WTC11 (cell line): ENCODE measurements at regions not wholly inside any gene's neighbourhood (a gene's known extent, or its start where the extent isn't known, plus 50 kb on each side); places are given as distances from the start of the nearest gene placed in this dataset.

Source experiments
- ATAC-seq: fragments of 200-7000 bp; cut with Tn5 transposase; 2 replicates; pipeline ENCODE4 v1.10.0; 2021; ENCODE audit warnings: mild to moderate bottlenecking, moderate library complexity
- CTCF ChIA-PET: fragments of 300-600 bp; sonication (Branson Sonifier 250); formaldehyde crosslinking; loops from one replicate; lab custom pipeline; 2021; ENCODE audit warnings: antibody characterized with exemption; lab: Charles Lee
- POLR2A ChIA-PET: fragments of 350-600 bp; sonication (Branson Sonifier 250); formaldehyde crosslinking; loops from one replicate; lab custom pipeline; 2021; ENCODE audit warnings: antibody characterized with exemption; lab: Charles Lee
- DNase-seq: peaks from one replicate; pipeline ENCODE4 v3.0.0; 2021; ENCODE audit warnings: low spot score
- H3K27ac Mint-ChIP-seq: 2 replicates; pipeline ENCODE4 v1.8.0; 2021; ENCODE audit warnings: mixed read lengths
- H3K27me3 Mint-ChIP-seq: 2 replicates; pipeline ENCODE4 v1.8.0; 2021; ENCODE audit warnings: low read depth, mild to moderate bottlenecking, moderate library complexity, mixed read lengths
- H3K36me3 Mint-ChIP-seq: 2 replicates; pipeline ENCODE4 v1.8.0; 2021; ENCODE audit warnings: mixed read lengths
- H3K4me1 Mint-ChIP-seq: 2 replicates; pipeline ENCODE4 v1.8.0; 2022; ENCODE audit warnings: mixed read lengths
- H3K4me3 Mint-ChIP-seq: 2 replicates; pipeline ENCODE4 v1.8.0; 2021; ENCODE audit warnings: mild to moderate bottlenecking, moderate library complexity, mixed read lengths
- H3K9me3 Mint-ChIP-seq: 2 replicates; pipeline ENCODE4 v1.8.0; 2021; ENCODE audit warnings: mixed read lengths
- KAT7 ChIP-seq: sonication (generic); formaldehyde crosslinking; IDR thresholded peaks from 2 replicates; pipeline ENCODE4 v1.8.1; 2023; ENCODE audit warnings: missing genetic modification reagents, mild to moderate bottlenecking, borderline replicate concordance
- MYBL2 ChIP-seq: sonication (generic); formaldehyde crosslinking; IDR thresholded peaks from 2 replicates; pipeline ENCODE4 v1.8.1; 2023; ENCODE audit warnings: mild to moderate bottlenecking, moderate library complexity, missing genetic modification reagents
- NR1H2 ChIP-seq: sonication (generic); formaldehyde crosslinking; IDR thresholded peaks from 2 replicates; pipeline ENCODE4 v1.9.0; 2021; ENCODE audit warnings: mild to moderate bottlenecking, moderate library complexity, missing genetic modification reagents
- RELA ChIP-seq: sonication (generic); formaldehyde crosslinking; IDR thresholded peaks from 2 replicates; pipeline ENCODE4 v1.8.1; 2022; ENCODE audit warnings: missing genetic modification reagents, mild to moderate bottlenecking, borderline replicate concordance
- RORB ChIP-seq: fragments of 250-450 bp; sonication (Bioruptor Pico); IDR thresholded peaks from 2 replicates; pipeline ENCODE4 v1.9.0; 2021; ENCODE audit warnings: mild to moderate bottlenecking
- SOX15 ChIP-seq: fragments of 250-450 bp; sonication (Bioruptor Pico); IDR thresholded peaks from 2 replicates; pipeline ENCODE4 v1.9.0; 2021; ENCODE audit warnings: mild to moderate bottlenecking
- TCF7 ChIP-seq: sonication (generic); formaldehyde crosslinking; IDR thresholded peaks from 2 replicates; pipeline ENCODE4 v1.8.0; 2022; ENCODE audit warnings: mild to moderate bottlenecking, low read depth, missing genetic modification reagents, moderate library complexity
- TEAD4 ChIP-seq: sonication (generic); formaldehyde crosslinking; IDR thresholded peaks from 2 replicates; pipeline ENCODE4 v1.8.0; 2022; ENCODE audit warnings: mild to moderate bottlenecking, missing genetic modification reagents
- ZNF138 ChIP-seq: sonication (generic); formaldehyde crosslinking; conservative IDR thresholded peaks from 2 replicates; pipeline ENCODE4 v1.8.1; 2022; ENCODE audit warnings: mild to moderate bottlenecking, moderate library complexity, missing genetic modification reagents
- ZNF416 ChIP-seq: fragments of 250-450 bp; sonication (Bioruptor Pico); IDR thresholded peaks from 2 replicates; pipeline ENCODE4 v1.9.0; 2021; ENCODE audit warnings: mild to moderate bottlenecking, inconsistent platforms
- ZNF423 ChIP-seq: fragments of 250-450 bp; sonication (Bioruptor Pico); IDR thresholded peaks from 2 replicates; pipeline ENCODE4 v2.1.2; 2022; ENCODE audit warnings: mild to moderate bottlenecking, moderate library complexity
- TF ChIP-seq, protein P1 (sequence below): fragments of 250-450 bp; sonication (Bioruptor Pico); IDR thresholded peaks from 2 replicates; pipeline ENCODE4 v1.9.0; 2021; ENCODE audit warnings: moderate library complexity, mild to moderate bottlenecking, inconsistent platforms, borderline replicate concordance
- TF ChIP-seq, protein P2 (sequence below): sonication (generic); formaldehyde crosslinking; IDR thresholded peaks from 2 replicates; pipeline ENCODE4 v1.8.0; 2022; ENCODE audit warnings: mild to moderate bottlenecking, missing genetic modification reagents
- TF ChIP-seq, protein P3 (sequence below): fragments of 250-450 bp; sonication (Bioruptor Pico); conservative IDR thresholded peaks from 2 replicates; pipeline ENCODE4 v1.9.0; 2021; ENCODE audit warnings: mild to moderate bottlenecking
- TF ChIP-seq, protein P4 (sequence below): sonication (generic); formaldehyde crosslinking; conservative IDR thresholded peaks from 2 replicates; pipeline ENCODE4 v1.8.1; 2022; ENCODE audit warnings: mild to moderate bottlenecking, missing genetic modification reagents
- TF ChIP-seq, protein P5 (sequence below): sonication (generic); formaldehyde crosslinking; IDR thresholded peaks from 2 replicates; pipeline ENCODE4 v1.8.1; 2022; ENCODE audit warnings: missing genetic modification reagents, borderline replicate concordance
- TF ChIP-seq, protein P6 (sequence below): sonication (generic); formaldehyde crosslinking; IDR thresholded peaks from 2 replicates; pipeline ENCODE4 v1.8.1; 2023; ENCODE audit warnings: mild to moderate bottlenecking, missing genetic modification reagents
- TF ChIP-seq, protein P7 (sequence below): sonication (generic); formaldehyde crosslinking; conservative IDR thresholded peaks from 2 replicates; pipeline ENCODE4 v1.8.1; 2023; ENCODE audit warnings: mild to moderate bottlenecking, low read depth, missing genetic modification reagents, moderate library complexity

DNA sequence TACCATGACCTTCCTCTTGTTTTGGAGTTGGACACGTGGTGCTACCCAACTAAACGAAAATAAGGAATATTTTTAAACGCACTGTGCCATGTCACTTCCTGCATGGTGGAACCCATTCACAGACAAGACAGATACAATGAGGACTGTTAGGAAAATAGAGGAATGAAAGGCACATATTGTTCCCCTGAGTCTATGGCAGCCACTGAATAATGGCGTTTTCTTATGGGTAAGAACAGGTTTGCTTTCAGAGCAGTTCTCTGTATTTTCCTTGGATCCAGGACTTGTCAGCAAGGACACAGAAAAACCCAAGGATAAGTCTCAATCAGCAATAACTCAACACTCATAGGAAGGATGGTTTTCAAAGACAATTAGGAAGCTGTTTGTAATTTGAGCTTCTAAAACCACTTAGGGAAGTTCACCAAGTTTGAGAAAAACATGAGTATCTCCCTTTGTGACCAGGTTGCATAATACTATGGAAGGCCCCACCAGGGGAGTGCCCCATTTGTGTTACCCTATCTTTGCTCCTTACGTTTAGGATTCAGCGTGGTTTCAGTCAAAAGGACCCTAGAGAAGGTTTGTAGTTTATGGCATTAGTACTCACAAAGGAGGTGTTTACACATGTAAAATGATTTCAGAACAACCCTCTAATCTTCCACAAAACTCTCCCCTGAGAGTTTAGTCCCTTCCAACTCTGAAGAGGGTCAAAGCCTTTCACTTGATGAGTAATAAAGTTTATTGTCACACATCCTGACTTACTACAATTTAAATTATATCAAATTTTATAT, 487.2 kb upstream of the ATP11B start:
- POLR2A ChIA-PET, result no interaction called here
- Mint-ChIP-seq H3K4me1 (peaks cover 8% of the 10 kb centered on the region), H3K4me3 (no peak overlapping the region), H3K36me3 (no peaks in the 10 kb centered on the region), H3K9me3 (no peaks in the 10 kb centered on the region)
- TF ChIP-seq ZNF416 (CRISPR knock-in tag), result no peak
- TF ChIP-seq NR1H2, result no peak
- TF ChIP-seq TCF7, result no peak
- TF ChIP-seq, protein P1, sequence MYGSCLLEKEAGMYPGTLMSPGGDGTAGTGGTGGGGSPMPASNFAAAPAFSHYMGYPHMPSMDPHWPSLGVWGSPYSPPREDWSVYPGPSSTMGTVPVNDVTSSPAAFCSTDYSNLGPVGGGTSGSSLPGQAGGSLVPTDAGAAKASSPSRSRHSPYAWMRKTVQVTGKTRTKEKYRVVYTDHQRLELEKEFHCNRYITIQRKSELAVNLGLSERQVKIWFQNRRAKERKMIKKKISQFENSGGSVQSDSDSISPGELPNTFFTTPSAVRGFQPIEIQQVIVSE (CRISPR knock-in tag), result no peak
- no peak for TF ChIP-seq TEAD4
- TF ChIP-seq RORB (CRISPR knock-in tag), result no peak
- TF ChIP-seq, protein P2, sequence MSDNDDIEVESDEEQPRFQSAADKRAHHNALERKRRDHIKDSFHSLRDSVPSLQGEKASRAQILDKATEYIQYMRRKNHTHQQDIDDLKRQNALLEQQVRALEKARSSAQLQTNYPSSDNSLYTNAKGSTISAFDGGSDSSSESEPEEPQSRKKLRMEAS (CRISPR knock-in tag), result no peak
- no peak for TF ChIP-seq ZNF138
- no peak for TF ChIP-seq RELA
- TF ChIP-seq, protein P3, sequence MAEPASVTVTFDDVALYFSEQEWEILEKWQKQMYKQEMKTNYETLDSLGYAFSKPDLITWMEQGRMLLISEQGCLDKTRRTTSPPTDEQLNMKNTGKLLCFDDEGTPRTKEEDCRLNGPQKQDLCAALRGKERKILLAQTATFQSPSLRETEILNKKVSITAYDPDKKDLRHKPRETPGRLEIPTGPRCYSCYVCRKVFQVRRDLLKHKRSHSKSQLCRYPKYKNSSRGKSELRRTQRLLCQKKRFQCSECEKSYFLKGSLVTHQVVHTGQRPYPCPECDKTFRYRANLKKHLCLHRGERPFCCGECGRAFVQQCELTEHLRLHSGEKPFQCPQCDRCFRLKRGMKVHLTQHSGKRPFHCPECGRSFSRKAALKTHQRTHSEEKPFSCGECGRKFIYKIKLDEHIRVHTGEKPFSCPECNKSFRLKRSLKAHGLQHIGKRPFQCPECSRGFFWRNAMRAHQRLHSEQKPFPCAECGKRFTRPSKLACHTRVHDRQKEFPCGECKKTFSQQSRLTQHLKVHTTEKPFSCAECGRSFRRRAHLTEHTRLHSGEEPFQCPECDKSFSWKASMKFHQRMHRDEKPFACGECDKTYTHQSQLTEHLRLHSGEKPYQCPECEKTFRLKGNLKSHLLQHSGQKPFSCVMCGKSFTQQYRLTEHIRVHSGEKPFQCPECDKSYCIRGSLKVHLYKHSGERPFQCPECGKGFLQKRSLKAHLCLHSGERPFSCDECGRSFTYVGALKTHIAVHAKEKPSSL, result no peak
- TF ChIP-seq SOX15 (CRISPR knock-in tag), result no peak
- no peak for TF ChIP-seq MYBL2 (CRISPR knock-in tag)
- TF ChIP-seq, protein P4, sequence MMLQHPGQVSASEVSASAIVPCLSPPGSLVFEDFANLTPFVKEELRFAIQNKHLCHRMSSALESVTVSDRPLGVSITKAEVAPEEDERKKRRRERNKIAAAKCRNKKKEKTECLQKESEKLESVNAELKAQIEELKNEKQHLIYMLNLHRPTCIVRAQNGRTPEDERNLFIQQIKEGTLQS (CRISPR knock-in tag), result no peak
- TF ChIP-seq, protein P5, sequence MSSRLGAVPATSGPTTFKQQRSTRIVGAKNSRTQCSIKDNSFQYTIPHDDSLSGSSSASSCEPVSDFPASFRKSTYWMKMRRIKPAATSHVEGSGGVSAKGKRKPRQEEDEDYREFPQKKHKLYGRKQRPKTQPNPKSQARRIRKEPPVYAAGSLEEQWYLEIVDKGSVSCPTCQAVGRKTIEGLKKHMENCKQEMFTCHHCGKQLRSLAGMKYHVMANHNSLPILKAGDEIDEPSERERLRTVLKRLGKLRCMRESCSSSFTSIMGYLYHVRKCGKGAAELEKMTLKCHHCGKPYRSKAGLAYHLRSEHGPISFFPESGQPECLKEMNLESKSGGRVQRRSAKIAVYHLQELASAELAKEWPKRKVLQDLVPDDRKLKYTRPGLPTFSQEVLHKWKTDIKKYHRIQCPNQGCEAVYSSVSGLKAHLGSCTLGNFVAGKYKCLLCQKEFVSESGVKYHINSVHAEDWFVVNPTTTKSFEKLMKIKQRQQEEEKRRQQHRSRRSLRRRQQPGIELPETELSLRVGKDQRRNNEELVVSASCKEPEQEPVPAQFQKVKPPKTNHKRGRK (CRISPR knock-in tag), result no peak
- TF ChIP-seq ZNF423 (CRISPR knock-in tag), result no peak
- TF ChIP-seq, protein P6, sequence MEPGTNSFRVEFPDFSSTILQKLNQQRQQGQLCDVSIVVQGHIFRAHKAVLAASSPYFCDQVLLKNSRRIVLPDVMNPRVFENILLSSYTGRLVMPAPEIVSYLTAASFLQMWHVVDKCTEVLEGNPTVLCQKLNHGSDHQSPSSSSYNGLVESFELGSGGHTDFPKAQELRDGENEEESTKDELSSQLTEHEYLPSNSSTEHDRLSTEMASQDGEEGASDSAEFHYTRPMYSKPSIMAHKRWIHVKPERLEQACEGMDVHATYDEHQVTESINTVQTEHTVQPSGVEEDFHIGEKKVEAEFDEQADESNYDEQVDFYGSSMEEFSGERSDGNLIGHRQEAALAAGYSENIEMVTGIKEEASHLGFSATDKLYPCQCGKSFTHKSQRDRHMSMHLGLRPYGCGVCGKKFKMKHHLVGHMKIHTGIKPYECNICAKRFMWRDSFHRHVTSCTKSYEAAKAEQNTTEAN, result no peak
- no peak for TF ChIP-seq KAT7 (CRISPR knock-in tag)
- TF ChIP-seq, protein P7, sequence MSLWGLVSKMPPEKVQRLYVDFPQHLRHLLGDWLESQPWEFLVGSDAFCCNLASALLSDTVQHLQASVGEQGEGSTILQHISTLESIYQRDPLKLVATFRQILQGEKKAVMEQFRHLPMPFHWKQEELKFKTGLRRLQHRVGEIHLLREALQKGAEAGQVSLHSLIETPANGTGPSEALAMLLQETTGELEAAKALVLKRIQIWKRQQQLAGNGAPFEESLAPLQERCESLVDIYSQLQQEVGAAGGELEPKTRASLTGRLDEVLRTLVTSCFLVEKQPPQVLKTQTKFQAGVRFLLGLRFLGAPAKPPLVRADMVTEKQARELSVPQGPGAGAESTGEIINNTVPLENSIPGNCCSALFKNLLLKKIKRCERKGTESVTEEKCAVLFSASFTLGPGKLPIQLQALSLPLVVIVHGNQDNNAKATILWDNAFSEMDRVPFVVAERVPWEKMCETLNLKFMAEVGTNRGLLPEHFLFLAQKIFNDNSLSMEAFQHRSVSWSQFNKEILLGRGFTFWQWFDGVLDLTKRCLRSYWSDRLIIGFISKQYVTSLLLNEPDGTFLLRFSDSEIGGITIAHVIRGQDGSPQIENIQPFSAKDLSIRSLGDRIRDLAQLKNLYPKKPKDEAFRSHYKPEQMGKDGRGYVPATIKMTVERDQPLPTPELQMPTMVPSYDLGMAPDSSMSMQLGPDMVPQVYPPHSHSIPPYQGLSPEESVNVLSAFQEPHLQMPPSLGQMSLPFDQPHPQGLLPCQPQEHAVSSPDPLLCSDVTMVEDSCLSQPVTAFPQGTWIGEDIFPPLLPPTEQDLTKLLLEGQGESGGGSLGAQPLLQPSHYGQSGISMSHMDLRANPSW (CRISPR knock-in tag), result no peak
- TF ChIP-seq, all 79 proteins: peak for 0
- CTCF ChIA-PET, result no interaction called here
- H3K27ac Mint-ChIP-seq, result 0 out of 2 replicates have a peak overlapping the region, but pooled peaks have one; percentile 31
- H3K27me3 Mint-ChIP-seq, result no peaks in the 10 kb centered on the region
- ATAC-seq, result no peak
- DNase-seq, result no peak
